Stimulated activated naive CD8-positive, alpha-beta T cell treated with anti-CD3 and anti-CD28 coated beads, Interleukin-15, Interleukin-2, amounts not matched to agents 100 ng/mL and 50 ng/mL, for 24 hours (primary cell): ENCODE measurements at regions not wholly inside any gene's neighbourhood (a gene's known extent, or its start where the extent isn't known, plus 50 kb on each side); places are given as distances from the start of the nearest gene placed in this dataset.
"Not testable (repeated sequence)": the region's sequence is repeated elsewhere in the genome, so short reads cannot be mapped to it uniquely, and the experiment has no call there.

Experiments
- H3K27ac Mint-ChIP-seq: one replicate; pipeline ENCODE4 v1.8.0; 2021; ENCODE audit warnings: mild to moderate bottlenecking, mixed read lengths
- H3K27me3 Mint-ChIP-seq: one replicate; pipeline ENCODE4 v1.8.0; 2021; ENCODE audit warnings: mixed read lengths
- H3K36me3 Mint-ChIP-seq: one replicate; pipeline ENCODE4 v1.8.0; 2021; ENCODE audit warnings: low read depth, mixed read lengths
- H3K4me1 Mint-ChIP-seq: one replicate; pipeline ENCODE4 v1.8.0; 2021; ENCODE audit warnings: low read depth, mixed read lengths
- H3K4me3 Mint-ChIP-seq: one replicate; pipeline ENCODE4 v1.8.0; 2021; ENCODE audit warnings: mild to moderate bottlenecking, mixed read lengths
- H3K9me3 Mint-ChIP-seq: one replicate; pipeline ENCODE4 v1.8.0; 2021; ENCODE audit warnings: mixed read lengths

- Mint-ChIP-seq H3K27ac (no peak overlapping the region), H3K4me1 (no peaks in the 10 kb centered on the region), H3K36me3 (no peaks in the 10 kb centered on the region), H3K9me3 (no peaks in the 10 kb centered on the region), H3K27me3 (peaks cover 46% of the 10 kb centered on the region), H3K4me3 (no peak overlapping the region)
Measured at GRCh38 chr1:30109853-30110252, 613.5 kb downstream of the MATN1 start.

DNA sequence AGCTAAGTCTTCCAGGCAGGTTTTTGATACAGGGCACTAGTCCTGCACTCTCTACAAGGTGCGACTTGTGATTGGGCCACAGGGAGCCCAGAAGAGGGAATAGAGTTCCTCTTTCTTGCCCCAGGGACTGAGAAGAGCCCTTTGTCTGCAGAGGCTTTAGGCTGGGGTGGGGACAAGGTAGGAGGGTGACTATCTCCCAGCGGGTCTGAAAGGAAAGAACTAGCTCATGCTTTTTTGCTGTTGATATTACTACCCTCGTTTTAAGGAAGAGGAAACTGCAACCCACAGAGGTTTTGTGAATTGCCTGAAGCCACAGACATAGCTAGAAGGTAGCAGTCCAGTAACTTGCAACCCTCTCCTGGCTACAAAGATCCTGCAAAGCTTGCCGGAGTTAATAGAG is 615.2 kb downstream of the MATN1 start:
- H3K4me1 Mint-ChIP-seq = no peaks in the 10 kb centered on the region
- H3K36me3 Mint-ChIP-seq = no peaks in the 10 kb centered on the region

DNA sequence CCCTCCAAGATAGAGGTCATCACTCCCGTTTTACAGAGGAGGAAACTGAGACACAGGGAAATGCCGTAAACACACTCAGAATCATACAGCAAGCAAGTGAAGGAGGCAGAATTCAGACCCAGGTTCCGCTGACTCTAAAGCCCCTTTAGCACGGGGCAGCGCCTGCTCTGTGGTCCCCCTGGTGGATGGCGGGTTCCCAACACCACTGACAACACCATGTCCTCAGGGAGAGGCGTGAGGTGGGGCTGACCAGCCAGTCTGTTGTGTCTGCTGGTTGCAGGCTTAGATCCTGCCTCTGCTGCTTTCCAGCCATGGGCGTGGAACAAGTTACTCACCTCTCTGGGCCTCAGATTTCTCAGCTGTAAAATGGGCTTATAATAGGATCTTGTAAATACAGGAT is 617.3 kb downstream of the MATN1 start:
- no peak overlapping the region for H3K4me3 Mint-ChIP-seq
- H3K4me1 Mint-ChIP-seq = no peaks in the 10 kb centered on the region
- H3K27ac Mint-ChIP-seq = no peak overlapping the region
- no peaks in the 10 kb centered on the region for H3K36me3 Mint-ChIP-seq
- no peaks in the 10 kb centered on the region for H3K9me3 Mint-ChIP-seq
- peaks cover 34% of the 10 kb centered on the region for H3K27me3 Mint-ChIP-seq

More for the DNA sequence above, 615.2 kb downstream of the MATN1 start:
- Mint-ChIP-seq H3K27me3 (peaks cover 44% of the 10 kb centered on the region), H3K9me3 (no peaks in the 10 kb centered on the region), H3K4me3 (no peak overlapping the region), H3K27ac (no peak overlapping the region)

GRCh38 chr1:30104551-30104950 is 618.8 kb downstream of the MATN1 start:
- H3K9me3 Mint-ChIP-seq = no peaks in the 10 kb centered on the region
- no peaks in the 10 kb centered on the region for H3K4me1 Mint-ChIP-seq
- H3K4me3 Mint-ChIP-seq = no peak overlapping the region
- H3K36me3 Mint-ChIP-seq = no peaks in the 10 kb centered on the region
- peaks cover 25% of the 10 kb centered on the region for H3K27me3 Mint-ChIP-seq
- no peak overlapping the region for H3K27ac Mint-ChIP-seq

DNA sequence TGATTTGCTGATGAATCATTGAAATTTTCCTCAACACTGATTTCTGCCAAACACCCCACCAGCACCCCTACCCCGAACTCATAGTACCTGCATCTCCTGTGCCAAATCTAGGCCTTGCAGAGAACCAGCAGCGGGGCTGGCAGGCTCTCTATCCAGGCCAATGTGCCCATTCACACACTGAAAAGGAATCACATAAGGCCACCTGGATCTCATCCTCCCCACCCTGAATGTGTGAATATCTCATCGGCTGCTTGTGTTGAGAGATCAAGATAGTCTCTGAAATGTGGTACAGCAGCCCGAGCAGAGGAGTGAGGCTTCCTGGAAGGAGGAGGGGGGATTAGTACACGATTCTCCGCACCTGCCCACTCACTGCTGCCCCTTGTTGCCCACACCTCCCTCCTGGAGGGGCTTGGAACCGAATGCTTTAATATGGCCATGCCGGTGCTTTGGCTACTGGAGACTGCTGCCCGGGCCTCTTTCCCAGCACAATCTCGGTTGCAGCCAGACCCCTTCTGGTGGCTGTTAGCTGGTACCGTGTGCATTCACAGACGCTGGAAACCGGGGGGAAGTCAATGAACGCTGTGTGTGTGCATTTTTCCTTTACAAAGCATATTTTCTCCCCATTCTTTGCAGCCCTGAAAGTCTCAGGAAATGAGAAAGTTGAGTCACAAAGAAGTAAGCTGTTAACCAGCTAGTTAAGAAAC is 619.5 kb downstream of the MATN1 start:
- Mint-ChIP-seq H3K4me1 (no peaks in the 10 kb centered on the region), H3K36me3 (no peaks in the 10 kb centered on the region), H3K27me3 (peaks cover 19% of the 10 kb centered on the region), H3K27ac (no peak overlapping the region), H3K9me3 (no peaks in the 10 kb centered on the region), H3K4me3 (no peak overlapping the region)

DNA sequence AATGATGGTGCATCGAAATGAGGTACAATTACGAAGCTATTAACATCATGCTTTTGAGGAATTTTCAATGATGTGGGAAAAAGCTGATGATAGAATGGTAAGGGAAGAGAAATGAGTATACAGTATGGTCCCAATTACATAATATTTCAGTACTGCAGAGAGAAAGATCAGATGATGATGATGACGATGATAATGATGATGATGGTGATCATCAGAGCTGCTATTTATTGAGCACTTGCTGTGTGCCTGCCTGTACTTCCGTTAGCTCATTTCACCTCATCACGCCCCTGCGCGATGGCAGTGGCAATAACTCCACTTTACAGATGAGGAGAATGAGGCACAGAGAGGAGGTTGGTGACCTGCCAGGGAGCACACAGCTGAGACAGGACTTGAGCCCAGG is 620.8 kb downstream of the MATN1 start:
- Mint-ChIP-seq H3K4me1 (no peaks in the 10 kb centered on the region), H3K27ac (no peak overlapping the region), H3K27me3 (peaks cover 13% of the 10 kb centered on the region), H3K4me3 (no peak overlapping the region), H3K36me3 (no peaks in the 10 kb centered on the region), H3K9me3 (no peaks in the 10 kb centered on the region)

DNA sequence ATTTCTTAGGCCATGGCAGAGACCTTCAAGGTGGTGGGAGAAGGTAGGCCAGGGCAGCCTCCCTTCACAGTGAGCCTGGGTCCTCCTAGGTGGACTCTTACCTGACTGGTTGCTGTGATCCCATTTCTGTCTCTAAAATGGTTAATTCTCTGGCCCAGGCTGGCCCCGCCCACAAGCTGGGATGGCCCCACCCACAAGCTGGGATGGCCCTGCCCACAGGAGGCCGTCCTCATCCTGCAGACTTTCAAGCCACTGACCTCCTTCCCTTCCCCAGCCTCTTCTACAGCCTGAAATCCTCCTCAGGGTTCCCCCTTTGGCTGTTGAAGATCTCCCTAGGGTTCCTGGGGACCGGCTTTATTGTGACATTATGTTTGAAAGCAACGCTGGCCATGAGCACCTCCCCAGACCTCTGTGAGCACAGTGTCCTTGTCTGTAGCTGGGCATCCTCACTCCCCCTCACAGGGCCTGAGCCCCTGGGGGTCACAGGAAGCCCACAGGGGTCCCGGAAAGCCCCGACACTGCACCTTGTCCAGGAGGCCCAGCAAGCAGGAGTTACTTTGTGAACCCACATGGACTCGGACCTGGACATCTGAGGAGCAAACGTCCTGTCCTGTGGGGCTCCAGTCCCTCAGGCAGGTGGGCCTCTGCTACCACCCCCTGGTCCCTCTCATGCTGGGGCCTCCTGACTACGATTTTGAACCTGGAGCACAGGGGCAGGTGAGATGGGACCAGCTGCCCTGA is 621.7 kb downstream of the MATN1 start:
- H3K4me3 Mint-ChIP-seq = no peak overlapping the region
- no peaks in the 10 kb centered on the region for H3K36me3 Mint-ChIP-seq
- H3K27me3 Mint-ChIP-seq = peaks cover 8% of the 10 kb centered on the region
- H3K4me1 Mint-ChIP-seq = no peaks in the 10 kb centered on the region
- no peaks in the 10 kb centered on the region for H3K9me3 Mint-ChIP-seq
- no peak overlapping the region for H3K27ac Mint-ChIP-seq

GRCh38 chr1:30101016-30101415 is 622.4 kb downstream of the MATN1 start:
- Mint-ChIP-seq H3K27ac (no peak overlapping the region), H3K4me3 (no peak overlapping the region), H3K9me3 (no peaks in the 10 kb centered on the region), H3K36me3 (no peaks in the 10 kb centered on the region), H3K27me3 (peaks cover 8% of the 10 kb centered on the region), H3K4me1 (no peaks in the 10 kb centered on the region)

DNA sequence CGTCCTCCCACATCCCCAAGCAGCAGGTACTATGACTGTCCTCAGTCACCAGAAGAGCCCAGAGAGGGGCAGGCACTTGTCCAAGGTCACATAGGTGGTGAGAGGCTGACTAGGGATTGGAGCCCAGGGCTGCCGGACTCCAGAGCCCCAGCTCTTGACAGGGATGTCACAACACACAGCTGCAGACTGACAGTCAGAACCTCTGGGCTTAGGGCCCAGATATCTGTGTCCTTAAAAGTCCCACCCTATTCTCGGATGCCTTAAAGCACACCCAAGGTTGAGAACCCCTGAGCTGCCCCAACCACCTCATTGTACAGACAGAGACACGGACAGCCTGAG is 622.9 kb downstream of the MATN1 start:
- Mint-ChIP-seq H3K4me3 (no peak overlapping the region), H3K9me3 (no peaks in the 10 kb centered on the region), H3K36me3 (no peaks in the 10 kb centered on the region), H3K27ac (no peak overlapping the region), H3K4me1 (no peaks in the 10 kb centered on the region), H3K27me3 (peaks cover 8% of the 10 kb centered on the region)

DNA sequence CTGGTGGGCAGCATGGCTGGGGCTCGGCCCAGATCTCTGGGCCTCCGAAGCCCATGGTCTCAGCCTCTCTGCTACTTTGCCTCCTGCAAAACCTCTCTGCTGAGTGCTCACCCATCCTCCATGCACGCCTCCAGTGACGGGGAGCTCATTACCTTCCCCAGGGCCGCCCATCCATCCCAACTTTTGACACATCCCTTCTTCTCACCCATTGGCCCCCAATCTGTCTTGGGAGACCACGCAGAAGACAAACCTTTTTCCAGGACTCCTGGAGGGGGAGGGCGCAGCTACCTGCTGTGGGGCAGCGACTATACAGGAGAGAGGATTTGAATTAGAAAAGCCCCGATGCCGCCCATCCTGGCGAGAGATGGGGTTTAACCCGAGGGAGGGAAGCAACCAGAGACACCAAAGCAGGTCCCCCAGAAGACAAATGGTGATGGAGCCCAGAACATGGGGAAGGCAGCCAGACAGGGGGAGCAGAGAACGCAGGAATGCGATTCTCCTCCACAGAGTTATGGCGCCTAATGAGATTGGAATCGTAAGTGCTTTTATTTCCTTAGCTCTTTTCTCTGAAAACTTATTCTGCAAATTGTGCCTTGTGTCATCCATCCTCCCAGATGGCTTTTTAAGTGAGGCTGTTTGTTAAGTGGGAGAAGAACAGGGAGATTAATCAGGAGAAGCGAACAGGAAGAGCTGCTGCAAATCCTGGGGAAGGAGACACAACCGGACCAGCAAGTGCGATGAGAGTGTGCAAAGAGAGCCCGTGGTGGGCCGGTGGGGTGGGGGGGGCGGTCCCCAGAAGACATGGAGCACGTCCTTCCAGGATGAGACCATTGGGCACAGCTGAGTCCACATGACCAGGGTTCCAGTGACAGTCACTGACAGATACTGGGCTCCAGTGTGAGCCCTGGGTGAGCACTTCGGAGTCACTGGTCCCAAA is 623.5 kb downstream of the MATN1 start:
- no peaks in the 10 kb centered on the region for H3K4me1 Mint-ChIP-seq
- H3K4me3 Mint-ChIP-seq = no peak overlapping the region
- no peak overlapping the region for H3K27ac Mint-ChIP-seq
- no peaks in the 10 kb centered on the region for H3K36me3 Mint-ChIP-seq
- H3K27me3 Mint-ChIP-seq = peaks cover 4% of the 10 kb centered on the region
- H3K9me3 Mint-ChIP-seq = no peaks in the 10 kb centered on the region

- H3K27me3 Mint-ChIP-seq, H3K4me1 Mint-ChIP-seq, H3K27ac Mint-ChIP-seq, H3K9me3 Mint-ChIP-seq, H3K36me3 Mint-ChIP-seq, H3K4me3 Mint-ChIP-seq: not testable (repeated sequence)
Measured at GRCh38 chr1:30097851-30098250, 625.5 kb downstream of the MATN1 start.

GRCh38 chr1:30095451-30096025 is 627.8 kb downstream of the MATN1 start:
- Mint-ChIP-seq H3K27ac (no peak overlapping the region), H3K9me3 (peaks cover 23% of the 10 kb centered on the region), H3K27me3 (no peaks in the 10 kb centered on the region), H3K36me3 (no peaks in the 10 kb centered on the region), H3K4me1 (no peaks in the 10 kb centered on the region), H3K4me3 (no peak overlapping the region)

DNA sequence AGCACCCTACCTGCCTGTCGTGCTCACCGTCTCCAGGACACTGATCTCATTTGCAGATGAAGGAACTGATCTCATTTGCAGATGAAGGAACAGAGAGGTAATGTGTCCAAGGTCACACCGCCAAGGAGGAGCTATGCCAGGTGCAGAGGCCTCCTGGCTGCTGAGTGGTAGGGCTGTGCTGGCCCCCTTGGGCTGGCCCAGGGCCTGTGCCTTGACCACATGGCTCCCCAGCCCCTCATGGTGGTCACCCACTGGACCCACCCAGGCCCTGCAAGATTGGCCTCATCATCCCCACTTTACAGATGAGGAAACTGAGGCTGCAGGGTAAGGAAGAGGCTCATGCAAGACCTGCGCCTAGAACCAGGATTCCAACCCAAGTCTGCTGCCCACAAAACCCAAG is 628.3 kb downstream of the MATN1 start:
- Mint-ChIP-seq H3K27me3 (no peaks in the 10 kb centered on the region), H3K36me3 (no peaks in the 10 kb centered on the region), H3K4me3 (no peak overlapping the region), H3K27ac (no peak overlapping the region), H3K9me3 (peaks cover 23% of the 10 kb centered on the region), H3K4me1 (no peaks in the 10 kb centered on the region)

DNA sequence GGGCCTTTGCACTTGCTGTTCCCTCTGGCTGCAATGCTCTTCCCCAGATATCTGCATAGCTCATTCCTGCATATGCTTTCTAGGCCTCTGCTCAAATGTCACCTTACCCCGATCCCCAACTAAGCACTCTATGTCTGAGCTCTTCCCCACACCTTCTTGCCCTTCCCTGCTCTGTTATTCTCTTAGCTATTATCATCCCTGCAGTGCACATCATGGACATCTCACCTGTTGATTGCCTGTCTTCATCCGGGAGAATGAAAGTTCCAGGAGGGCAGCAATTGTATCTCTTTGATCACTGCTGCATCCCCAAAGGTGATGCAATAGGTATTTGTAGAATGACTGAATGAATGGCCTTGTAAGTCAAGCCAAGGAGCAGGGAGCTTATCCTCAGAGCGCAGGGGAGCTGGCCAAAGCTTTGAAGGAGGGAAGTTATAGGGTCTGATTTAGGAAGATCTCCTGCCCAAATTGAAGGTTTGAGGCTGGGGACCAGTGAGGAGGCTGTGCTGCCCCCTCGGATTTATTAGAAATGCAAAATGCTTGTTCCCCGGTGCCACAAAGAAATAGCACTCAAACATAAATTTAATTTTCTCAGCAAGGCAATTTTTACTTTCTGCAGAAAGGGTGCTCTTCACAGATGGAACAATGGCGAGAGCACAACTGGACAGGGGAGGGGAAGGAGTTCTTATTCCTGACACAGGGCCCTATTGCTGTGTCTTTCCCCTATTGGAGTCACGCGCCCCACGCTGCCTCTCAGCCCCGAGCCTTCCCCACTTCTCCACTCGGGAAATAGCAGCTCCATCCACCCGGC is 631.1 kb downstream of the MATN1 start:
- no peak overlapping the region for H3K27ac Mint-ChIP-seq
- no peaks in the 10 kb centered on the region for H3K36me3 Mint-ChIP-seq
- no peak overlapping the region for H3K4me3 Mint-ChIP-seq
- H3K27me3 Mint-ChIP-seq = peaks cover 20% of the 10 kb centered on the region
- H3K4me1 Mint-ChIP-seq = no peaks in the 10 kb centered on the region
- H3K9me3 Mint-ChIP-seq = peaks cover 23% of the 10 kb centered on the region
